ENCODE measurements at regions not wholly inside any gene's neighbourhood (a gene's known extent, or its start where the extent isn't known, plus 50 kb on each side); places are given as distances from the start of the nearest gene placed in this dataset.

DNA sequence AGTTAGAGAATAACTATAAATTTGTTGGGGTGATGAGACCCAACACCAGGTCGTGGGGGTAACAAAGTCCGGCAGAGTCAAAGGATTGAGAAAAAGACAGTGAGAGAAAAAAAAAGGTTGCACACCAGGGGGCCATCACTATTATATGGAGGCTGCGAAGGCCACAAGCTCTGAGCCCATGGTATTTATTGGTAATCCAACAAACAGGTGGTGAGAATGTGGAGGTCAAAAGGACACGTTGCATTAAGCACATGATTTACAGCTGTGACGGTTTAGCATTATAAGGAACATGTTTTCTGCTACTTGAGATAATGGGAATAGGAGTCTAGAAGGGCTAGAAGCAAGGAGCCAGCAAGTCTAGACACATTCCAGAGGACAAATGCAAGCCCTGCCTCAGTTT is 2202.2 kb upstream of the C9orf72 start:
- no peak overlapping the region for H3K4me2 ChIP-seq (ENCODE audit: low read length)
- no peaks in the 10 kb centered on the region for H3K9me2 ChIP-seq (ENCODE audit: low read depth, low read length)
- no peaks in the 10 kb centered on the region for H3K27me3 ChIP-seq (ENCODE audit: insufficient read depth, low read length)
- TF ChIP-seq, protein P1, sequence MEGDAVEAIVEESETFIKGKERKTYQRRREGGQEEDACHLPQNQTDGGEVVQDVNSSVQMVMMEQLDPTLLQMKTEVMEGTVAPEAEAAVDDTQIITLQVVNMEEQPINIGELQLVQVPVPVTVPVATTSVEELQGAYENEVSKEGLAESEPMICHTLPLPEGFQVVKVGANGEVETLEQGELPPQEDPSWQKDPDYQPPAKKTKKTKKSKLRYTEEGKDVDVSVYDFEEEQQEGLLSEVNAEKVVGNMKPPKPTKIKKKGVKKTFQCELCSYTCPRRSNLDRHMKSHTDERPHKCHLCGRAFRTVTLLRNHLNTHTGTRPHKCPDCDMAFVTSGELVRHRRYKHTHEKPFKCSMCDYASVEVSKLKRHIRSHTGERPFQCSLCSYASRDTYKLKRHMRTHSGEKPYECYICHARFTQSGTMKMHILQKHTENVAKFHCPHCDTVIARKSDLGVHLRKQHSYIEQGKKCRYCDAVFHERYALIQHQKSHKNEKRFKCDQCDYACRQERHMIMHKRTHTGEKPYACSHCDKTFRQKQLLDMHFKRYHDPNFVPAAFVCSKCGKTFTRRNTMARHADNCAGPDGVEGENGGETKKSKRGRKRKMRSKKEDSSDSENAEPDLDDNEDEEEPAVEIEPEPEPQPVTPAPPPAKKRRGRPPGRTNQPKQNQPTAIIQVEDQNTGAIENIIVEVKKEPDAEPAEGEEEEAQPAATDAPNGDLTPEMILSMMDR (IDR thresholded peaks at IDR 0.05; ENCODE audit: low read length), result no peak
- TF ChIP-seq EZH2 (IDR thresholded peaks at IDR 0.05; ENCODE audit: borderline replicate concordance, low read length), result no peak
- H2AFZ ChIP-seq (ENCODE audit: low read length), result no peak overlapping the region
- peaks cover 25% of the 10 kb centered on the region for H3K4me1 ChIP-seq (ENCODE audit: insufficient read depth, low read length, severe bottlenecking)
- H3F3A ChIP-seq (ENCODE audit: insufficient read depth, low read length), result no peaks in the 10 kb centered on the region
- no peaks in the 10 kb centered on the region for H3K9me3 ChIP-seq (ENCODE audit: low read length)
- no peaks in the 10 kb centered on the region for H3K36me3 ChIP-seq (ENCODE audit: insufficient read depth, low read length)
- no peak overlapping the region for H3K4me3 ChIP-seq (ENCODE audit: low read depth, low read length, poor library complexity, severe bottlenecking)
- H3K27ac ChIP-seq (ENCODE audit: low read depth, low read length, poor library complexity, severe bottlenecking), result no peak overlapping the region
- H3K79me2 ChIP-seq (ENCODE audit: insufficient read depth, low read length), result no peaks in the 10 kb centered on the region
- H4K20me1 ChIP-seq (ENCODE audit: insufficient read depth, low read length), result no peaks in the 10 kb centered on the region
- no peak overlapping the region for H3K9ac ChIP-seq (ENCODE audit: low read length)

DNA sequence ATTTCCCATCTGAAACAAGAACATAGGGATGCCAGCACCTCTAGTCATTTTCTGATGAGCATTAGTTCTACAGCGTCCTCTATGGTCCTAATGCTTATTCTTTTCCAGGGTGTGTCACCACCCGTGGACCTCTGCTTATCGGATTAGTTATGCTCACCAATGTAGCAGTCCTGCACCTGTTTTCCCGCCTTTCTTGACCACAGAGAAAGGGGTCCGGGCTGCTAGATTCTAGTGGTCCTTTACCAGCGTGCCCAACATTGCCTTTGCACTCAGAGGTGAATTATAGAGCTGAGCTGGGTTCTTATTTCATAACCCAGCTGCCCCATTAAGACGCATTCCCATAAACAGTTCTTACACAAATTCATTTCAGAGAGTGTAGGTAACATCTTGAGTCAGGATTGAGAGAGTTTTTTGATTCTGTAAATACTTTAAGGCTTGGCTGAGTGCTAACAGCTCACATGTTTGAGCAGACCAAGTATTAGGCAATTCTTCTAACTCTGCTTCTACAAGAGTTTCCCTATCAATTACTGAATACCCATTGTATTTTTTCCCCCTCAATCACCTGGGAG is 2205.1 kb upstream of the C9orf72 start:
- Histone ChIP-seq H3K27ac (ENCODE audit: low read depth, low read length, poor library complexity, severe bottlenecking) (no peak overlapping the region), H3K9ac (ENCODE audit: low read length) (no peak overlapping the region), H3K79me2 (ENCODE audit: insufficient read depth, low read length) (no peaks in the 10 kb centered on the region), H3K9me3 (ENCODE audit: low read length) (no peaks in the 10 kb centered on the region), H3K4me3 (ENCODE audit: low read depth, low read length, poor library complexity, severe bottlenecking) (no peak overlapping the region), H2AFZ (ENCODE audit: low read length) (no peak overlapping the region), H3K4me1 (ENCODE audit: insufficient read depth, low read length, severe bottlenecking) (peaks cover 22% of the 10 kb centered on the region), H3K9me2 (ENCODE audit: low read depth, low read length) (no peaks in the 10 kb centered on the region), H3K27me3 (ENCODE audit: insufficient read depth, low read length) (no peaks in the 10 kb centered on the region), H3F3A (ENCODE audit: insufficient read depth, low read length) (no peaks in the 10 kb centered on the region), H4K20me1 (ENCODE audit: insufficient read depth, low read length) (no peaks in the 10 kb centered on the region), H3K4me2 (ENCODE audit: low read length) (no peak overlapping the region), H3K36me3 (ENCODE audit: insufficient read depth, low read length) (no peaks in the 10 kb centered on the region)
- TF ChIP-seq, protein P1 (IDR thresholded peaks at IDR 0.05; ENCODE audit: low read length), result no peak

DNA sequence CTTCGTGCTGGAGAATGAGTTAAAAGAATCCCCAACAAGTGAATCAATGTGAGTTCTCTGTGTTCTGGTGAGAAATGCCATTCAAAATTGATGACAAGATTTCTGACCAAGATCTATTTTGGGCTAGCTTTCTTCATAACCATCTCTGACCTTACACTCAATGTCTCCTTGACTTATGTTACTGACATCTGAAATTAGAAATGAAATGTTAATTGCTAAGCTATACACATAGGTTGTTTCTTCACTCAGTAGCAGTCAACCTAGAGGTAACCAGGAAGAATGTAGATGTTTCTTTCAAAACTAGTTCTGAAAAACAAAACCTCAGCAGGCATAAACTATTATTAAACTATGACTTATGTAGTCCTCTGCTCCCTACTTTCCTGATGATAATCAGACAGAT is 2220.7 kb upstream of the C9orf72 start:
- no peaks in the 10 kb centered on the region for H4K20me1 ChIP-seq (ENCODE audit: insufficient read depth, low read length)
- H2AFZ ChIP-seq (ENCODE audit: low read length), result peak overlapping the region; percentile 90; the same call in 1 of the 2 replicates
- TF ChIP-seq, protein P1 (IDR thresholded peaks at IDR 0.05; ENCODE audit: low read length), result no peak
- TF ChIP-seq EZH2 (IDR thresholded peaks at IDR 0.05; ENCODE audit: borderline replicate concordance, low read length), result no peak
- no peak overlapping the region for H3K9ac ChIP-seq (ENCODE audit: low read length)
- H3K79me2 ChIP-seq (ENCODE audit: insufficient read depth, low read length), result no peaks in the 10 kb centered on the region
- no peaks in the 10 kb centered on the region for H3K36me3 ChIP-seq (ENCODE audit: insufficient read depth, low read length)
- no peak overlapping the region for H3K4me3 ChIP-seq (ENCODE audit: low read depth, low read length, poor library complexity, severe bottlenecking)
- no peak overlapping the region for H3K27ac ChIP-seq (ENCODE audit: low read depth, low read length, poor library complexity, severe bottlenecking)
- H3K4me1 ChIP-seq (ENCODE audit: insufficient read depth, low read length, severe bottlenecking), result no peaks in the 10 kb centered on the region
- H3F3A ChIP-seq (ENCODE audit: insufficient read depth, low read length), result no peaks in the 10 kb centered on the region
- no peaks in the 10 kb centered on the region for H3K27me3 ChIP-seq (ENCODE audit: insufficient read depth, low read length)
- H3K9me3 ChIP-seq (ENCODE audit: low read length), result no peaks in the 10 kb centered on the region
- no peak overlapping the region for H3K4me2 ChIP-seq (ENCODE audit: low read length)
- no peaks in the 10 kb centered on the region for H3K9me2 ChIP-seq (ENCODE audit: low read depth, low read length)
